Right lobe of liver (tissue), 4 donors: ENCODE measurements at regions not wholly inside any gene's neighbourhood (a gene's known extent, or its start where the extent isn't known, plus 50 kb on each side); places are given as distances from the start of the nearest gene placed in this dataset.

Experiments
- CTCF ChIP-seq, 4 donors: fragments of 200-600 bp in 3 of 4; fragments of 450-650 bp in 1 of 4; IDR thresholded peaks; one replicate each; pipeline versions ENCODE4 v1.5.1 to v1.8.0; 2016 to 2022; ENCODE audit warnings: antibody characterized with exemption in 4 of 4, mild to moderate bottlenecking in 2 of 4
- POLR2A ChIP-seq: fragments of 450-650 bp; IDR thresholded peaks from one replicate; pipeline ENCODE4 v1.6.1; 2017; ENCODE audit warnings: antibody characterized with exemption, mild to moderate bottlenecking
- donor health status: DM: no; HTN: no; CAD: no.
- donor health status: DM: no; HTN: no; CAD: no.
- donor health status: DM: no; HTN: yes; CAD: no.

- no peak for TF ChIP-seq CTCF (IDR thresholded peaks at IDR 0.05)
- TF ChIP-seq POLR2A: no peak
Measured at GRCh38 chr9:89864257-89864656, 259.4 kb downstream of the GADD45G start.
